HCT116 (cell line): ENCODE measurements at regions not wholly inside any gene's neighbourhood (a gene's known extent, or its start where the extent isn't known, plus 50 kb on each side); places are given as distances from the start of the nearest gene placed in this dataset.

Source experiments
- ATAC-seq: fragments of 200-7000 bp; cut with Tn5 transposase; 2 replicates; pipeline ENCODE4 v1.9.1; 2020; ENCODE audit warnings: mild to moderate bottlenecking, moderate library complexity
- BruUV-seq: library from RNA; stranded (reverse); fragments of 400-500 nt; replicated peaks from 2 replicates; lab custom pipeline; 2021; lab: Mats Ljungman, UMichigan
- CTCF ChIA-PET: fragments of 300-600 bp; sonication (Branson Sonifier 250); formaldehyde crosslinking; loops from one replicate; lab custom pipeline; 2021; ENCODE audit warnings: antibody characterized with exemption; lab: Charles Lee
- POLR2A ChIA-PET: fragments of 300-600, 350-600 bp; sonication (Branson Sonifier 250); formaldehyde crosslinking; loops from one replicate; lab custom pipeline; 2021; ENCODE audit warnings: antibody characterized with exemption; lab: Charles Lee
- RAD21 ChIA-PET, 2 experiments: fragments of 300-600 bp; sonication (Branson Sonifier 250); formaldehyde crosslinking; loops; one replicate each; lab custom pipeline; 2023; ENCODE audit warnings: low total read pairs in 2 of 2; ENCODE audit not compliant: uncharacterized antibody in 2 of 2, unreplicated experiment in 2 of 2, low non-redundant PET in 1 of 2; lab: Charles Lee
- DNase-seq: peaks from one replicate; pipeline ENCODE4 v3.0.0-alpha.2; 2010; ENCODE audit warnings: low read depth, low spot score
- H2AFZ ChIP-seq: fragments of 200-600 bp; shearing (Covaris generic), sonication (generic); 2 replicates; pipeline ENCODE4 v1.6.1; 2017; ENCODE audit warnings: low read depth, mixed run types, mixed read lengths, antibody characterized with exemption, low read length; ENCODE audit not compliant: poor library complexity, severe bottlenecking
- H3K27ac ChIP-seq: 2 replicates; pipeline ENCODE4 v1.5.1; 2012; ENCODE audit warnings: low read depth, low read length
- H3K27me3 ChIP-seq: fragments of 200-600 bp; sonication (generic); 2 replicates; pipeline ENCODE4 v1.6.1; 2016; ENCODE audit warnings: mixed run types, low read length, mixed read lengths; ENCODE audit not compliant: insufficient read depth
- H3K36me3 ChIP-seq, 2 experiments: fragments of 200-500 bp in 1 of 2; fragments of 200-600 bp in 1 of 2; sonication (Bioruptor generic) in 1 of 2; sonication (generic) in 1 of 2; 2 replicates each; pipeline versions ENCODE4 v1.5.1 to v1.6.1; 2014 to 2016; ENCODE audit warnings: low read length in 2 of 2, inconsistent platforms in 1 of 2, mixed read lengths in 1 of 2, mixed run types in 1 of 2; ENCODE audit not compliant: insufficient read depth in 2 of 2, control insufficient read depth in 1 of 2
- H3K4me1 ChIP-seq, 2 experiments: fragments of 200-600 bp in 1 of 2; sonication (generic) in 1 of 2; 2 replicates each; pipeline versions ENCODE4 v1.5.1 to v1.6.1; 2012 to 2017; ENCODE audit warnings: low read length in 2 of 2, inconsistent platforms in 1 of 2, mild to moderate bottlenecking in 1 of 2, mixed read lengths in 1 of 2, mixed run types in 1 of 2, moderate library complexity in 1 of 2; ENCODE audit not compliant: insufficient read depth in 2 of 2, control insufficient read depth in 1 of 2
- H3K4me2 ChIP-seq: fragments of 200-600 bp; sonication (generic); 2 replicates; pipeline ENCODE4 v1.6.1; 2017; ENCODE audit warnings: mixed run types, low read length, mixed read lengths
- H3K4me3 ChIP-seq, 2 experiments: fragments of 200-600 bp in 1 of 2; sonication (generic) in 1 of 2; replicated peaks in 1 of 2; 2 replicates each; pipeline ENCODE4 v1.5.1; 2011 to 2016; ENCODE audit warnings: low read length in 2 of 2, control low read depth in 1 of 2, low read depth in 1 of 2, mild to moderate bottlenecking in 1 of 2, mixed read lengths in 1 of 2, mixed run types in 1 of 2
- H3K79me2 ChIP-seq: fragments of 200-600 bp; sonication (generic); 2 replicates; pipeline ENCODE4 v1.6.1; 2017; ENCODE audit warnings: mild to moderate bottlenecking, mixed run types, low read length, moderate library complexity, mixed read lengths; ENCODE audit not compliant: insufficient read depth
- H3K9ac ChIP-seq: fragments of 200-600 bp; sonication (generic); 2 replicates; pipeline ENCODE4 v1.6.1; 2016; ENCODE audit warnings: low read length, mixed read lengths
- H3K9me2 ChIP-seq: fragments of 200-600 bp; sonication (generic), shearing (Covaris generic); 2 replicates; pipeline ENCODE4 v1.6.1; 2017; ENCODE audit warnings: mixed run types, mild to moderate bottlenecking, moderate library complexity; ENCODE audit not compliant: insufficient read depth
- H3K9me3 ChIP-seq, 2 experiments: fragments of 200-500 bp in 1 of 2; fragments of 200-600 bp in 1 of 2; sonication (Bioruptor generic) in 1 of 2; sonication (generic) in 1 of 2; 2 replicates each; pipeline ENCODE4 v1.6.1; 2014 to 2017; ENCODE audit warnings: low read length in 2 of 2, mixed read lengths in 2 of 2, inconsistent platforms in 1 of 2, low read depth in 1 of 2, mild to moderate bottlenecking in 1 of 2, mixed run types in 1 of 2, moderate library complexity in 1 of 2; ENCODE audit not compliant: control insufficient read depth in 1 of 2, insufficient read depth in 1 of 2
- H4K20me1 ChIP-seq: fragments of 200-600 bp; sonication (generic), shearing (Covaris generic); 2 replicates; pipeline ENCODE4 v1.6.1; 2017; ENCODE audit warnings: mixed run types, mild to moderate bottlenecking, moderate library complexity; ENCODE audit not compliant: insufficient read depth
- ATF3 ChIP-seq: IDR thresholded peaks from 2 replicates; pipeline ENCODE4 v1.6.1; 2012
- CBX3 ChIP-seq: IDR thresholded peaks from 2 replicates; pipeline ENCODE4 v1.6.1; 2012; ENCODE audit warnings: low read depth
- ELF1 ChIP-seq: IDR thresholded peaks from 2 replicates; pipeline ENCODE4 v1.6.1; 2012; ENCODE audit warnings: low read depth, borderline replicate concordance
- EZH2 ChIP-seq: fragments of 200-600 bp; sonication (generic); IDR thresholded peaks from 2 replicates; pipeline ENCODE4 v1.6.1; 2017; ENCODE audit warnings: antibody characterized with exemption, mixed run types
- EZH2phosphoT487 ChIP-seq: fragments of 200-600 bp; IDR thresholded peaks from 2 replicates; pipeline ENCODE4 v1.6.1; 2018; ENCODE audit warnings: antibody characterized with exemption, borderline replicate concordance
- FOSL1 ChIP-seq: IDR thresholded peaks from 2 replicates; pipeline ENCODE4 v1.6.1; 2012; ENCODE audit warnings: low read depth
- POLR2AphosphoS5 ChIP-seq: IDR thresholded peaks from 2 replicates; pipeline ENCODE4 v1.6.1; 2011; ENCODE audit warnings: mild to moderate bottlenecking, low read depth, low read length, moderate library complexity
- RAD21 ChIP-seq: IDR thresholded peaks from 2 replicates; pipeline ENCODE4 v1.6.1; 2012; ENCODE audit warnings: low read depth, mild to moderate bottlenecking
- REST ChIP-seq: IDR thresholded peaks from 2 replicates; pipeline ENCODE4 v1.6.1; 2012; ENCODE audit warnings: low read depth
- TCF7L2 ChIP-seq: IDR thresholded peaks from 2 replicates; pipeline ENCODE4 v1.7.0; 2011; ENCODE audit warnings: borderline replicate concordance, inconsistent platforms; ENCODE audit not compliant: insufficient read depth, insufficient read length; ENCODE audit errors: extremely low read depth
- YY1 ChIP-seq: IDR thresholded peaks from 2 replicates; pipeline ENCODE4 v1.6.1; 2011; ENCODE audit warnings: low read length, low read depth, moderate library complexity, mild to moderate bottlenecking; ENCODE audit not compliant: insufficient replicate concordance; ENCODE audit errors: extremely low read depth
- ZBTB33 ChIP-seq: IDR thresholded peaks from 2 replicates; pipeline ENCODE4 v1.6.1; 2011; ENCODE audit warnings: mild to moderate bottlenecking, low read length, moderate library complexity; ENCODE audit not compliant: insufficient replicate concordance; ENCODE audit errors: extremely low read depth
- ZFX ChIP-seq: fragments of 450-650 bp; IDR thresholded peaks from 2 replicates; pipeline ENCODE4 v1.6.1; 2017
- ZNF274 ChIP-seq: fragments of 200-500 bp; sonication (Bioruptor generic); IDR thresholded peaks from 2 replicates; pipeline ENCODE4 v1.6.1; 2014; ENCODE audit warnings: mild to moderate bottlenecking, low read depth, low read length, inconsistent platforms
- intact Hi-C: fragments of 100-400 bp; cut with micrococcal nuclease; formaldehyde crosslinking; loops from 2 replicates; pipeline ENCODE4 v1.10.0; 2022

- H3K4me2 ChIP-seq: no peak overlapping the region
- no peaks in the 10 kb centered on the region for H3K36me3 ChIP-seq
- no peak overlapping the region for H2AFZ ChIP-seq
- H3K79me2 ChIP-seq: no peaks in the 10 kb centered on the region
- H3K9me2 ChIP-seq: no peaks in the 10 kb centered on the region
- intact Hi-C loops: no loop called here
- POLR2A ChIA-PET: no interaction called here
- RAD21 ChIA-PET: no interaction called here
- H3K27me3 ChIP-seq: peaks cover 10% of the 10 kb centered on the region; the same call in 1 of the 2 replicates
- H3K4me3 ChIP-seq: no peak overlapping the region
- TF ChIP-seq ZBTB33: no peak
- no peak for TF ChIP-seq YY1
- no peak for TF ChIP-seq REST
- TF ChIP-seq TCF7L2: no peak
- no peak for TF ChIP-seq POLR2AphosphoS5
- TF ChIP-seq ELF1: no peak
- TF ChIP-seq EZH2phosphoT487: no peak
- TF ChIP-seq ATF3: no peak
- TF ChIP-seq ZNF274: no peak
- no peak for TF ChIP-seq EZH2
- no peak for TF ChIP-seq CBX3
- no peak for TF ChIP-seq ZFX
- no peak for TF ChIP-seq FOSL1
- TF ChIP-seq RAD21: no peak
- no peak for DNase-seq
- no peak for ATAC-seq
- H3K4me1 ChIP-seq: peaks cover 0 to 6% of the 10 kb centered on the region in 2 experiments; a peak in 1 of 4 replicates
- H3K27ac ChIP-seq: no peak overlapping the region
- H4K20me1 ChIP-seq: no peaks in the 10 kb centered on the region
- H3K9me3 ChIP-seq: no peaks in the 10 kb centered on the region
- CTCF ChIA-PET: interaction anchor here (1.3 to 2.2 kb wide), 2 partner anchors 11 to 290 kb away, joined by 4 to 8 read pairs; no protein-coding TSS in a partner anchor
- no peak overlapping the region for H3K9ac ChIP-seq
- no TSS peak for BruUV-seq
Observed at GRCh38 chr15:77832874-77833273, 200.2 kb upstream of the LINGO1 start.
